HG02588 (cell line): ENCODE measurements at regions not wholly inside any gene's neighbourhood (a gene's known extent, or its start where the extent isn't known, plus 50 kb on each side); places are given as distances from the start of the nearest gene placed in this dataset.

Experiments used
- ATAC-seq: cut with Tn5 transposase; IDR thresholded peaks from one replicate; pipeline ENCODE4 v1.9.1; 2021; ENCODE audit warnings: mild to moderate bottlenecking, moderate library complexity; ENCODE audit not compliant: unreplicated experiment

- ATAC-seq, result no peak
These were observed 481.3 kb upstream of the CHAC2 start for GRCh38 chr2:53286345-53286744.

- ATAC-seq, result no peak
These were observed 491.9 kb upstream of the CHAC2 start for GRCh38 chr2:53275743-53276142.

- ATAC-seq, result no peak
These were observed 499.0 kb upstream of the CHAC2 start for GRCh38 chr2:53268626-53269025.

- no peak for ATAC-seq
These were observed 499.5 kb upstream of the CHAC2 start for GRCh38 chr2:53268086-53268485.

GRCh38 chr2:53265544-53266299 is 501.9 kb upstream of the CHAC2 start:
- no peak for ATAC-seq

- no peak for ATAC-seq
These were observed 507.0 kb upstream of the CHAC2 start for GRCh38 chr2:53260568-53260967.

GRCh38 chr2:53259395-53260009 is 508.1 kb upstream of the CHAC2 start:
- ATAC-seq, result no peak

- ATAC-seq, result no peak
These were observed 510.3 kb upstream of the CHAC2 start for GRCh38 chr2:53257287-53257686.

- no peak for ATAC-seq
These were observed 514.4 kb upstream of the CHAC2 start for GRCh38 chr2:53253244-53253643.

GRCh38 chr2:53252115-53252514 is 515.5 kb upstream of the CHAC2 start:
- no peak for ATAC-seq

GRCh38 chr2:53247956-53248735 is 519.5 kb upstream of the CHAC2 start:
- no peak for ATAC-seq

GRCh38 chr2:53243430-53243829 is 524.2 kb upstream of the CHAC2 start:
- ATAC-seq, result no peak

GRCh38 chr2:53242090-53242489 is 525.5 kb upstream of the CHAC2 start:
- ATAC-seq, result no peak

- no peak for ATAC-seq
These were observed 531.6 kb upstream of the CHAC2 start for GRCh38 chr2:53235836-53236582.

GRCh38 chr2:53234548-53234903 is 533.1 kb upstream of the CHAC2 start:
- ATAC-seq, result no peak

GRCh38 chr2:53233759-53234547 is 533.7 kb upstream of the CHAC2 start:
- no peak for ATAC-seq

- ATAC-seq, result no peak
These were observed 535.7 kb upstream of the CHAC2 start for GRCh38 chr2:53231908-53232307.

GRCh38 chr2:53230691-53231090 is 536.9 kb upstream of the CHAC2 start:
- ATAC-seq, result no peak

GRCh38 chr2:53227535-53227934 is 540.1 kb upstream of the CHAC2 start:
- ATAC-seq, result no peak

GRCh38 chr2:53220969-53221368 is 546.6 kb upstream of the CHAC2 start:
- ATAC-seq, result no peak
